Neural cell (in vitro differentiated cells): ENCODE measurements at regions not wholly inside any gene's neighbourhood (a gene's known extent, or its start where the extent isn't known, plus 50 kb on each side); places are given as distances from the start of the nearest gene placed in this dataset.

Source experiments
- CTCF ChIP-seq: fragments of 450-650 bp; IDR thresholded peaks from 2 replicates; pipeline ENCODE4 v1.5.1; 2014; ENCODE audit warnings: antibody characterized with exemption, mild to moderate bottlenecking, moderate library complexity; ENCODE audit not compliant: poor library complexity, severe bottlenecking
- EP300 ChIP-seq: fragments of 450-650 bp; conservative IDR thresholded peaks from 2 replicates; pipeline ENCODE4 v1.6.1; 2014; ENCODE audit warnings: antibody characterized with exemption, mild to moderate bottlenecking, moderate library complexity; ENCODE audit not compliant: poor library complexity, severe bottlenecking
- EZH2 ChIP-seq: fragments of 200-600, 300-800 bp; shearing (Covaris generic), sonication (generic); IDR thresholded peaks from 2 replicates; pipeline ENCODE4 v1.6.1; 2014; ENCODE audit warnings: antibody characterized with exemption, low read length, borderline replicate concordance, mild to moderate bottlenecking; ENCODE audit not compliant: insufficient read depth, poor library complexity, severe bottlenecking
- POLR2AphosphoS5 ChIP-seq: IDR thresholded peaks from 2 replicates; pipeline ENCODE4 v1.6.1; 2012

- TF ChIP-seq EZH2: no peak
- TF ChIP-seq CTCF: no peak
- no peak for TF ChIP-seq EP300
- no peak for TF ChIP-seq POLR2AphosphoS5
Measured at GRCh38 chr13:79803296-79803695, 322.3 kb downstream of the NDFIP2 start.
